C1 segment of cervical spinal cord (tissue), 14 donors: ENCODE measurements at regions not wholly inside any gene's neighbourhood (a gene's known extent, or its start where the extent isn't known, plus 50 kb on each side); places are given as distances from the start of the nearest gene placed in this dataset.
"Not testable (repeated sequence)": the region's sequence is repeated elsewhere in the genome, so short reads cannot be mapped to it uniquely, and the experiment has no call there.

ENCODE experiments used
- DNase-seq, 14 donors: peaks; one replicate each; lab custom pipeline; 2025; lab: John Stamatoyannopoulos, UW

DNA sequence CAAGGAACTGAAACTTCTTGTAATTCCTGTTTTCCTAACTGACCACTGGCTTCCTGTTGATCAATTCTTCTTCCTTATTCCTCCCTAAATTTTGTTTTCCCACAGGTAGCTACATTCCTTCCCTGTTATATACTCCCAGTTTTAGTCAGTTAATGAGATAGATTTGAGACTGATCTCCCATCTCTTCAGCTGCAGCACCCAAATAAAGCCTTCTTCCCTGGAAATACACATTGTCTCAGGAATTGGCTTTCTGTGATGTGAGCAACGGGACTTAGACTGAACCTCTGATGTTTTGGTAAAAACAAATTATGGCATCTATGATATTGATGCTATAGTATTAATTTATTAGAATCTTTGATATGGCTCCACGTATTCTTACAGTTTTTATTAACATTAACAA lies 617.3 kb upstream of the ST8SIA4 start:
- DNase-seq: no peak

DNA sequence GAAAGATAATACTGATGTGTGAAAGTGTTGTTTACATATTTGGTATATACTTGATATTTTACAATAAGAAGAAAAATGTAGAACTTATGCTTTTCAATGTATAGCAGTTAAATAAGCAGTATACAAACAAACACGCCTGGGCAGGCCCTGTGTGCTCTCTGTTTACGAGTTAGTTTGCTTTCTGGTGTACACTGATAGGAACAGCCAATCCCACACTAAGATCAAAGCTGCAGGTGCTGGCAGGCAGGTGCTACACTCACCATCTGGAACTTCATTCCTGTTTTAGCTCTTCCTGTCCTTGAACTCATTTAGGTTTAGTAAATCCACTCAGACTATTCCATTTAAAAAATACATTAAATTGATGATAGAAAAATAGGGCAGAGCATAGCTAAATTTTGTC lies 614.7 kb upstream of the ST8SIA4 start:
- no peak for DNase-seq

DNA sequence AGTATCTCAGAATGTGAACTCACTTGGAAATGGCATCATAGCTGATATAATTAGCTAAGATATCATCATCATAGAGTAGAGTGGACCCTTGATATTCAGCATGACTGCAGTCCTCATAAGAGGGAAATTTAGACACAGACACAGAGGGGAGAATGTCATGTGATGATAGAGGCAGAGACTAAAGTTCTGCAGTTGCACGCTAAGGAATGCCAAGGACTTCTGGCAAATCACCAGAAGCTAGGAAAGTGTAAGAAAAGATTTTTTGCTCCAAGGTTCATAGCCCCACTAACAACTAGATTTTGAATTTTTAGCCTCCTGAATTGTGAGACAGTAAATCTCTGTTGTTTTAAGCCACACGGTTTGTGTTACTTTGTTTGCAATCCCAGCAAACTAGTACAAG lies 612.6 kb upstream of the ST8SIA4 start:
- DNase-seq: no peak

DNA sequence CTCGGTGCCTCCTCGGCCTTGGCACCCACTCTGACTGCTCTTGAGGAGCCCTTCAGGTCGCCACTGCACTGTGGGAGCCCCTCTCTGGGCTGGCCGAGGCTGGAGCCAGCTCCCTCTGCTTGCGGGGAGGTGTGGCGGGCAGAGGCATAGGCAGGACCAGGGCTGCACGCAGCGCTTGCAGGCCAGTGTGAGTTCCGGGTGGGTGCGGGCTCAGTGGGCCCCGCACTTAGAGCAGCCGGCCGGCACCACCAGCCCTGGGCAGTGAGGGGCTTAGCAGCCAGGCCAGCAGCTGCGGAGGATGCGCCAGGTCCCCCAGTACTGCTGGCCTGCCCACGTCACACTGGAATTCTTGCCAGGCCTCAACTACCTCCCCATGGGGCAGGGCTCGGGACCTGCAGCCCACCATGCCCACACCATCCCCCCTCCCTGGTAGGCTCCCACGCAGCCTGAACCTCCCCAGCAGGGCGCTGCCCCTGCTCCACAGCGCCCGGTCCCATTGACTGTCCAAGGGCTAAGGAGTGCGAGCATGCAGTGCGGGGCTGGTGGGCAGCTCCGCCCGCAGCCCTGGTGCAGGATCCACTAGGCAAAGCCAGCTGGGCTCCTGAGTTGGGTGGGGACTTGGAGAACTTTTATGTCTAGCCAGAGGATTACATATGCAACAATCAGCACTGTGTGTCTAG lies 602.9 kb upstream of the ST8SIA4 start:
- no peak for DNase-seq

DNA sequence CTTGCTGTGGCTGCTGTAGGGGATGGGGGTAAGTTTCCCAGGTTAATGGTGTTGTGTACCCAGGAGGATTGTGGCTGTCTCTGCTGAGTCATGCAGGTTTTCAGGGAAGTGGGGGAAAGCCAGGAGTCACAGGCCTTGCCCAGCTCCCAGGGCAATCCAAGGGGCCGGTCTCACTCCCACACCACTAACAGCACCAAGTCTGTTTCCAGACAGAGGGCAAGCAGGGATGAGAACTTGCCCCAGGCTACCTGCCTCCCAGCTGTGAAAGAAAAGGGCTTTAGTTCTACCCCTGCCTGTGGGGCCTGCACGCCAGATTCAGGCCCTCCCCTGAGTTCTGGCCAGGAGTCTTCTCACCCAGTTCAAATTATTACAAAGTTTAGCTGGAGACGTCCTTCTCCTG lies 579.8 kb upstream of the ST8SIA4 start:
- no peak for DNase-seq

DNA sequence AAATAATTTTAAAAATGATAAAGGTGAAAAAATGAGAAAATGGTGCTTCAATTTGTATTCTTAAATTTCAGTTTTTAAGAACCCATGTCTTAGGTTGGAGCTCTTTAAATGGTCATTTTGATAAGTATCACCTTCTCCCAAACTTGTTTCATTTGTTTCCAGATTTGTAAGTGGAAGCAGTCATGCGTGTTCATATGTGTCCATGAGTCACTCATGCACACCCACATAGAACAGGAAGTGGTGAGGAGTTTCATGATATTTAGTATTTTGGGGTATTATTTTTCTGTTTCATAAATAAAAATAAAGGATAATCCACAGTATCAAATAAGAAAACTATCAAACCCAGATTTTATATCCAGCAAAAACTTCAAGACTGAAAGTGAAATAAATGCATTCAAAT lies 570.4 kb upstream of the ST8SIA4 start:
- no peak for DNase-seq

DNA sequence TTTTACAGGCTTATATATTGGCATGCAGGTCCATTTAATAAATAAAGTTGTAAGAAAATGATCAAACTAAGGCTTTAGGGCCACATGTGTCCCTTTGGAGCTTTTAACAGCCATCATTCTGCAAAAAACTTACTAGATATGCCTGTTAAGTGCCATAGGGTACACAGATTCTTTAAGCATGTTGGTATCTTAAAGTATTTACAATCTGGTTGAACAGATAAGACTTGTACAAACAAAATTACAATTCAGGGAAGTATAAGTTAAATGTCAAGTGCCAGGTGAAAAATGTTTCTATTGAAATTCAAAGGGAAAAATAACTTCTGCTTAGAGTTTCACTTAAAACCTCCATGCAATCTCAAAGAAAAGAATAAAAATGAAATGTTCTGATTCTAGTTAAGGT lies 558.4 kb upstream of the ST8SIA4 start:
- no peak for DNase-seq

DNA sequence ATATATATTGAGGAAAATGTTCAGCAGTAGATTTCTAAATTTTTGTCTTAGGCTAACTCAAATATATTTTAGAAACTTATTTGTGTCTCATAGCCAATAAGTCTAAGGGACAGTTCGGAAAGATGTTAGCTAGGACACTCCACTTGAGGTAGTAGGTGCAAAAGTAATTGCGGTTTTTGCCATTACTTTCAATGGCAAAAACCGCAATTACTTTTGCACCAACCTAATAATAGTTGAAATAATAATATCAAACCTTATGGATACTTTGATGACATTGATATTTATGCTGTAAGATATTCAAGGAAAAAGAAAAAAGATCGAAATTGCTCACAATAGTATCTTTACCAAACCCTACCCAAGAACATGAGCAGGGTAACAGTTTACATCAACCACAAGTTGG lies 555.5 kb upstream of the ST8SIA4 start:
- no peak for DNase-seq

DNA sequence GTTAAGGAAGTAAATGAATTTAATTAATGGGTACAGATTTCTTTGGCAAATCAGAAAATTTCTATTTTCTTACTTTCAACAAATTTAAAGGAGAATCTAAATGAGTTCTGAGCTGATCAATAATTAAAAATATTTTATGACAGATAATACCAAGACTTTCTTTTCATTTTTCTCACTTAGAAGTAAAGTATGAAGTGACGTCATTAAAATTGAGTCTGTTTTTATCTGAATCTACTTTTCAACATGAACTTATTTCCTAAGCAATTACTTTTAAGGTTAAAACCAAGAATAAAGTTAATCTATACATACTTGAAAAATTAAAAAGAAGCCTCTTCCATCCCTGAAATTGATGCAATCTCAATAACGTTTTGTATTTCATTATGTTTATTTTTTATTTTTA lies 552.8 kb upstream of the ST8SIA4 start:
- DNase-seq: no peak

DNA sequence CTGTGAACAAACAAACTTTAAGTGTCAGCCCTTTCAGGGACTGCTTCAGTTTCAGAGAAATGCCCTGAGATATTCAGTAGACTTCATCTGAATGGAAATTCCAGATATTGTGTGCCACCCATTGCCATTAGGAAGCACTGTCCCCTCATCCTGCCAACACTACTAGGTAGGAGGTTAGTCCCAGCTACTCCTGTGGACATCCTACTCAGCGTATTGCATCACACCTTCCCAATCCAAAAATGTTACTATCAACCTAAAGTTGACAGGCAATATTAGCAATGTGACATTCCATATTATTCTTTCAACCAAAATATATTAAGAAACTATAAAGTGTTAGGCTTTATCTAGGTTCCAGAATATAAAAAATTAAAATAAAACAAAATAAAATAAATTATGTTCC lies 552.0 kb upstream of the ST8SIA4 start:
- DNase-seq: no peak

DNA sequence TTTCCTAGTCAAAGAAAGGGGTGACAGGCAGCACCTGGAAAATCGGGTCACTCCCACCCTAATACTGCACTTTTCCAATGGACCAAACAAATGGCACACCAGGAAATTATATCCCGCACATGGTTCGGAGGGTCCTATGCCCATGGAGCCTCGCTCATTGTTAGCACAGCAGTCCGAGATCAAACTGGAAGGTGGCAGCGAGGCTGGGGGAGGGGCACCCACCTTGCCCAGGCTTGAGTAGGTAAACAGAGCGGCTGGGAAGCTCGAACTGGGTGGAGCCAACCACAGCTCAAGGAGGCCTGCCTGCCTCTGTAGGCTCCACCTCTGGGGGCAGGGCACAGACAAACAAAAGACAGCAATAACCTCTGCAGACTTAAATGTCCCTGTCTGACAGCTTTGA lies 539.2 kb upstream of the ST8SIA4 start:
- not testable (repeated sequence) for DNase-seq

DNA sequence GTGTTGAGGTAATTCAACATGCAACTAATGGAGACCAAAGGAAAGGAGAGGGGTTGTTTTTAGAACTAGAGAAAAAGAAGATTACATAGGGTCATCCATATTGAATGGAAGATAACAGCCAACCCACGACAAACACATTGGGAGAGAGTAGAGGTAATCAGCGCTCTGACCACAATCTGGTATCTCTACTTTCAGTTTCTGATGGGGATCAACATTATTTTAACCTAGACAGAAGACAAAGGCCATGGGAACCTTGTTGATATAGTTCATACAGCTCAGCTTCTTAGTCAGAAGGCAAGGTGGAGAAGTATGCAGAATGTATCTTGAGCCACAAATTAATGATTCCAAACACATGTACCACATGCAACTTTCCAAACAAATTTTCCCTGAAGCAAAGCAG lies 537.1 kb upstream of the ST8SIA4 start:
- no peak for DNase-seq

DNA sequence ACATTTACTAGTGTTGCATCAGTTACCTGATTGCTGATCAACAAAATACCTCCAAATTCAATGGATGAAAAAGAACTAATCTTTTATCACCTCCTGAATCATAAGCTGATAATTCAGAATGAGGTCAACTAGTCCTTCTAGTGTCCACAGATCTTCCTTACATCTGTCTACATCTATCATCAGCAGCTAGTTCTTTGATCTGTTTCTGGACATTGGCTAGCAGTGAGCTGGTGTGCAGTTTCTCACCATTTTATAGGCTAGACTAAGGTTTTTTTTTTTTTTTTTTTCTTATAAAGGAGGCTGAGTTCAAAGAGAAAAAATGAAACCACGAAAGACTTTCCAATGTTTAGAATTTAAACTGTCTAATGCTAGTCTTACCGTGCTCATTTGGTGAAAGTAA lies 534.3 kb upstream of the ST8SIA4 start:
- no peak for DNase-seq

DNA sequence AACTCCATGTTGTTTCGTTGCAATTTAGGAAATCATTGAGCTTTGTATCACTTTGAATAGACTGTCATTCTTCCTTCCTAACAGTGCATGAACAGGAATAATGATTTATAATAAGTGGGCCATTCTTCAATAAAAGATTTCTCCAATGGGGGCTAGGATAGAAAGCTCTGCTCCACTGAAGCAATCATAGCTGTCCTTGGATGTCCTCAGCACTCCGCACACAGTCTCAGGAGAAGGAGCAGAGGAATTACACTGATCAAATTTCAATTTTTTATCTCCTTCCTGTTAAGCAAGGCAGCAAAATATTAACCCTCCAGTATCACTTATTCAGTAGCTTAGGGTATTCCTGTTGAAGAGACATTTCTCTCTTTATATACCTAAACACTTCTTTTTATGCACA lies 532.7 kb upstream of the ST8SIA4 start:
- no peak for DNase-seq

DNA sequence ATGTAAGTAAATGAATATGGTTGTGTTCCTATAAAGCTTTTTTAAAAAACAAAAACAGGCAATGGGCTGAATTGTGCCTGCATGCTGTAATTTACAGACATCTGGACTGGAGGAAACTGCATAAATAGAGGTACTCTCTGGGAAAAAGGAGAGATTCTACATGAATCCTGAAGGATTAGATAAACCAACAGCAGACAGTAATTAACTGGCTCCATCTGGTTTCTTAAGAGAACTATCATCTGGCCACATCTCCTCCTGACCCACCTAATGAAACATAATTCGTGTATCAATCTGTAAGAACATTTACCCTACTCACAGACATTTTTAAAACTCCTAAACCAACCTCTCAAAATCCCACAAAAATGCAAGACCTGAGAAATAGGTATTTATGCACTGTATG lies 528.1 kb upstream of the ST8SIA4 start:
- no peak for DNase-seq

DNA sequence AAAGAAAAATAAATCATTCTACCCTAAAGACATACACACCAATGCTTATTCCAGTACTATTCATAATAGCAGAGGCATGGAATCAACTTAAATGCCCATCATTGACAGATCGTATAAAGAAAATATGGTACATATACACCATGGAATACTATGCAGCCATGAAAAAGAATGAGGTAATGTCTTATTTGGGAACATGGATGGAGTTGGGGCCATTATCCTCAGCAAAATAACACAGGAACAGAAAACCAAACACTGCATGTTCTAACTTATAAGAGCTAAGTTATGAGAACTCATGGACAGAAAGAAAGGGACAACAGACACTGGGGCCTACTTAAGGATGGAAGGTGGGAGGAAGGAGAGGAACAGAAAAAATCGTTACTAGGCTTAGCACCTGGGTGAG lies 527.5 kb upstream of the ST8SIA4 start:
- no peak for DNase-seq

DNA sequence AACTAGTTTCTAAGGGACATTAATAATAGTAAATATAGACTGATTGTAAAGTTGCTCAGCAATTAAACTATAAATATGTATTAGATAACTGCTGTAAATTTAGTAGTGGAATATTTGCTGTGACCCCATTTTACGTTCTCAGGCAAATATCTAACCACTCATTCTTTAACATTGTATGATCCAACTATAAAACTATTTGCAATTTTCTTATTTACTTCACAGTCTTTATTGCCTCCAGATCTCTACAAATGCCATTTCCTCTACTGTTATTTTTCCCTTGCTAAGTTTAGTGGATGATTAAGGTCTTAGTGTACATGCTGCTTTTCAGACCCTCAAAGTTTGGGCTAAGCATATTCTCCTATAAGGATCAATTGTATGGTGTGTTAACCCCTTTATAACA lies 526.2 kb upstream of the ST8SIA4 start:
- no peak for DNase-seq

DNA sequence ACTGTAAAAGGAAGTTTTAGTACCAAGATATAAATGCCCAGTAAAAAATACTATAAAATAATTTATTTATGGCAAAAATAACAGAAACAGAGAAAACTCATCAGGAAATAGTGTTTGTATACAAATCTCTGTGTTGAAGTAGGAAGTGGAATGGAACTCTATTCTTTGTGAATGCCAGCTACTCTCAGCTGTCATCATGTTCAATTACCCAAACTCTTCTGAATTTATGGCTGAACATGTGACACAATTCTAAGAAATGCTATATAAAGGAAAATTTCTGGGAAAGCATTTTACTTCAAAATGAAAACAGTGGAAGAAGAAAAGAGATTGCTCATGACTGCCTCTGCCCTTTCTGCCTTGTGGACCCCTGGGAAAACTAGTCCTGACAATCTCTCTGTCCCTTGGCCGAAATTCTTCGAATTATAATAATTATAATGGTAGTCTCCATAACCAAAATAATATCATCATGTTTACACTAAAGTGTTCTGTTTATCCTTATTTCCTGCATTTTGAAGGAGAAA lies 522.3 kb upstream of the ST8SIA4 start:
- DNase-seq: no peak

DNA sequence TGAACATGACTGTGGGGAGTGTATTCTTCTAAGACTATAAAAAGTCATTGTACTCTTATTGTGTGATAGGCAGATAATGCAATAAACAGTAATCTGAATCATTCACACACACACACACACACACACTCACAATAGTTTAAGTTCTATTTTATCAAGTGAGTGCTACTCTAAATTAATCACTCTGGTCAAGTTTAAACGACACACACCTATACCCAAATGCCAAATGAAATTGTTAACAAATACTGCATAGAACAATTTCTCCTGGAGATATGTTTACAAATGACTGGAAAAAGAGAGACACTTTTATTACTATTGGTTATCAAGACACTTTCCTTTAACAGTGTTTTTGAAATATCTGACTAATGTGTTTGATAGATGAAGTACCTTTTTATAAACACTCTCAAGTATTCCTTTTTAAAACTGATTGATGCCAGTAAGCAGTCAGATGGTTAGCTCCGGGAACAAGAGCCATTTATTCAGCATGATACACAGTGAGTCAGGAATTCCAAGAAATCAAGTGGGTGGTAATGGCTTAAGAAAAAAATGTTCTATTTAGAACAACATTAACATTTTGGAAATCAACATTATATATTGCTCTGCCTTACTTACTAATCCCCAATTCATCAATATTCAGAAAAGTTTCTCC lies 521.6 kb upstream of the ST8SIA4 start:
- DNase-seq: no peak

DNA sequence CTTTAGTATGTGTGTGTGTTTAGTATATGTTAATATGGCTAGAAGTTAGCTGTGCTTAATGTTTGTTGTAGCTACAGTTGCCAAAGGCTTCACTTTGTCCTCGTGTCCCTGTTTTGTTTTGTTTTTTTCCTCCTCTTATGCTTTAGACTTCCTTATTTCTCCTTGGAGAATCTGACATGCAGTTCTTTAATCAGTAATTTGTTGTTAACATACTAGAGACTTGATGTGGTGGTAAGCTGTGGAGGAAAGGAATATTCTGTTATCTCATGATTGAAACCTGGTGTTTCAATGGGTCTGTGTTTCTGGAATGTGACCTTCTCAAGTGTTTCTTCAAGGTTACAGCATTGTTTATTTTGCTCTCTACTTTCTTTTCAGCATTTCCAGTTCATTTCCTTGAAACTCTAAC lies 515.6 kb upstream of the ST8SIA4 start:
- DNase-seq: no peak

DNA sequence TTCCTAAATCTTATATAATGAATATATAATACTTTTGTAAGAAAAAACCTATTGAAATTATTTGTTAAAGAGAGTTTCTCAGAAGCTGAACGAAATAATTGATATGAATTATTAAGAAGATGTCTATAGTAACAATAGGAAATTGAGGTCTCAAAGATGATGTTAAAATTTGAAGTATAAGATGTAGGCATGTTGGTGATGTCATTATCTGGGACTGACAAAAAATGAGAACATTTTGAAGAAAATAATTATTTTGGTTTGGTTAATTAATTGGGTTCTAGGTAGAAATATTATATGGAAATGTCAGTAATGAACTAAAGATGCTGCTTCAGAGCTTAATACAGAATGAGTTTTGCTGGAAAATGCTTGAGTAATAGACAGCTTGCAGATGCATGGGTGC lies 501.4 kb upstream of the ST8SIA4 start:
- DNase-seq: no peak

DNA sequence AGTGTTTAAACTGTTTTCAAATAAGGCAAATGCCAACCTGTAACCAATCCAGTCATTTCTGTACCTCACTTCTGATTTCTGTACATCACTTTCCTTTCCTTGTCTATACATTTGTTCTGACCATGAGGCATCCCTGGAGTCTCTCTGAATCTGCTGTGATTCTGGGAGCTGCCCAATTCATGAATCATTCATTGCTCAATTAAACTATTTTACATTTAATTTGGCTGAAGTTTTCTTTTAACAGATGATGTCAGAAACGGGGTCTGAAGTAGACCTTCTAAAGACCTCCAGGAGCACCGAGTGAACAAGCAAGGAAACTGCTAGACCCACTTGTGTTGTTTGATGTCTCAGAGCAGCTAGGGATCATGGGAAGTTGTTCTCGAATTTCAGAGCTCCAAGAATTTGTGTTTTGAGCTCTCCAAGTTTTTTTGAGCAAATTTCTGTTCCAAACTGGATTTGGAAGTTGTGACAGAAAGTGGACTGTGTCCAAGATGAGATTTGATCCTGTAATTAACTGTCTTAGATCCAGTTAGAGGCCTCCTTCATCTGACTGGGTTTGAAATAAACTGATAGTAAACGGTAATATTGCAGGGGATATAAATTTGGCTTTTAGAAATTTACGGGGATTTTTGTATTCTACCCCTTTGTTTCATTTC lies 490.8 kb upstream of the ST8SIA4 start:
- DNase-seq: no peak
